Activated CD4-positive, CD25-positive, alpha-beta regulatory T cell treated with anti-CD3 and anti-CD28 coated beads, Interleukin-2, amount 50 U/mL, for 16 hours (primary cell): ENCODE measurements at regions not wholly inside any gene's neighbourhood (a gene's known extent, or its start where the extent isn't known, plus 50 kb on each side); places are given as distances from the start of the nearest gene placed in this dataset.
"Not testable (repeated sequence)": the region's sequence is repeated elsewhere in the genome, so short reads cannot be mapped to it uniquely, and the experiment has no call there.

Experiments used
- DNase-seq: peaks from one replicate; pipeline ENCODE4 v3.0.0-alpha.2; 2020; ENCODE audit warnings: low read depth, low spot score

- no peak for DNase-seq
These were observed 108.9 kb upstream of the FMN2 start for GRCh38 chr1:239982762-239983161.

DNA sequence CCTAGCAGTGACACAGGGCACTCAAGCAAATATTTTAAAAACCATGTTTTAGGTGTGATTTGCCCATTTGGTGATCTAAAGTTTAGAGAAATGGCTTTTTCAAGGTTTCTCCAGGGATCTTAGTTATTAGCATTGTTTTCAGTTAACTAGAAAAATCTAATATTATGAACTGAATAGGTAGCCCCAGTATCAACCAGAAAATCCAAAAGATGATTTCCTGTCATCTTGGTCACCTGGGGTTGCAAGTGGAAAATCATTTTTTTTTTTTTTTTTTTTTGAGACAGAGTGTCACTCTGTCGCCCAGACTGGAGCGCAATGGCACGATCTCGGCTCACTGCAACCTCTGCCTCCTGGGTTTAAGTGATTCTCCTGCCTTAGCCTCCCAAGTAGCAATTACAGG is 106.6 kb upstream of the FMN2 start:
- DNase-seq: no peak

DNA sequence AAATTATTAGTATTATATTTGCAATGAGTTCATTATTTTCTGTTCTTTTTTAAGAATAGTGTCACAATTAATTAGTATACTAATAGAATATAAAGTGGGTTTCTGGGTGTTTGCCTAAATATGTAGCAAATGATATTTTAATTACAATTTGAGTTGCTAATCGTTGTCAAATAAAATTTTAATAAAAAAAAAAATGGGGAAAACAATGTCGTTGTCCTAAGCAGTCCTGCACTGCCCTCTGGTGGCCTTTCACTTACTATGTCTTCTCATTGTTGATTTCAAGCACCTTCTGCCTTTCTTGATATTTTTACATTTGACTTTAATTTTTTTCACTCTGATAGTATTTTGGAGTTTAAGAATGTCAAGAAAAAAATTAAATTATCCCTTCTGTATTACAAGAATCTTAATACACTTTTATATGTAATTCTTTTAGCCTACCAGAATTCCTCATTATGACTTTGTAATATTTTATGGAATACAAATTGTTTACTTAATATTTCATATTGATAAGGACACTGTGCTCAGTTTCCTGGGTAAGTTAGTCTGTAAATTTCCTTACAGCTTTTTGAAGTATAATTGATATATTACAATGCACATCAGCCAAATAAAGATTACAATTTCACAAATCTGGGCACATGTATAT is 104.5 kb upstream of the FMN2 start:
- no peak for DNase-seq

- DNase-seq: no peak
These were observed 101.7 kb upstream of the FMN2 start for GRCh38 chr1:239989990-239990389.

DNA sequence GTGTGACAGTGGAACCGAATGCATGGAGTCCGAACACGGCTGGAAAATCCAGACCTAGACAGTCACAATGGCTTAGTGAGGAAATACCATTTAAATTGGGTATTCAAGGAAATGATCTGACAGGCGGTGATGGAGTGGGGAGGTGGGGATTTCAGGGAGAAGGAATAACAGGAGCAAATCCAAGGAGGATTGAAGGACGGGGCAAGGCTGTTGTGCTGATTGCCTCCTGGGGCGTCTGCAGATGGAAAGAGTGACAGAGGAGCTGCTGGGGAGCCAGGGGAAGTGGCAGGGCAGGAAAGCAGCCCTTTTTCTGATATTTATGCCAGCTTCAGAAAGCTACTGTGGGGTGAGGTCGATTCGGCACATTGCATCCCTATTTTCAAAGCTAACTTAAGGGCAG is 99.1 kb upstream of the FMN2 start:
- not testable (repeated sequence) for DNase-seq

GRCh38 chr1:239993366-239993765 is 98.3 kb upstream of the FMN2 start:
- no peak for DNase-seq

DNA sequence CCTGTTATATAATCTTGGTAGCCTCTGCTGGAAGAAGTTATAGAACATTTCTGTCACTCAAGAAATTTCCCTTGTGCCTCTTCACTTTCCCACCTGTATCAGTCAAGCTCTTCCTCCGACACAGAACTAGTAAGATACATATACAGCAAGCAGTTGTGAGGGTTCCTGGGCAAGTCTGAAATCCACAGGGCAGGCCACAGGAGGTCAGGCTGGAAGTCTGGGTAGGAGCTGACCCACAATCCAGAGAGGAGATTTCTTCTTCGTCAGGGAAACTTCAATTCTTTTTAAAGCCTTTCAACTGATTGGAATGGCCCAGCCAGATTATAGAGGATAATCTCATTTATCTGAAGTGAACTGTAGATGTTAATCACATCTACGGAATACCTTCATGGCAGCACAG is 96.4 kb upstream of the FMN2 start:
- no peak for DNase-seq

- no peak for DNase-seq
These were observed 94.5 kb upstream of the FMN2 start for GRCh38 chr1:239997160-239997514.

DNA sequence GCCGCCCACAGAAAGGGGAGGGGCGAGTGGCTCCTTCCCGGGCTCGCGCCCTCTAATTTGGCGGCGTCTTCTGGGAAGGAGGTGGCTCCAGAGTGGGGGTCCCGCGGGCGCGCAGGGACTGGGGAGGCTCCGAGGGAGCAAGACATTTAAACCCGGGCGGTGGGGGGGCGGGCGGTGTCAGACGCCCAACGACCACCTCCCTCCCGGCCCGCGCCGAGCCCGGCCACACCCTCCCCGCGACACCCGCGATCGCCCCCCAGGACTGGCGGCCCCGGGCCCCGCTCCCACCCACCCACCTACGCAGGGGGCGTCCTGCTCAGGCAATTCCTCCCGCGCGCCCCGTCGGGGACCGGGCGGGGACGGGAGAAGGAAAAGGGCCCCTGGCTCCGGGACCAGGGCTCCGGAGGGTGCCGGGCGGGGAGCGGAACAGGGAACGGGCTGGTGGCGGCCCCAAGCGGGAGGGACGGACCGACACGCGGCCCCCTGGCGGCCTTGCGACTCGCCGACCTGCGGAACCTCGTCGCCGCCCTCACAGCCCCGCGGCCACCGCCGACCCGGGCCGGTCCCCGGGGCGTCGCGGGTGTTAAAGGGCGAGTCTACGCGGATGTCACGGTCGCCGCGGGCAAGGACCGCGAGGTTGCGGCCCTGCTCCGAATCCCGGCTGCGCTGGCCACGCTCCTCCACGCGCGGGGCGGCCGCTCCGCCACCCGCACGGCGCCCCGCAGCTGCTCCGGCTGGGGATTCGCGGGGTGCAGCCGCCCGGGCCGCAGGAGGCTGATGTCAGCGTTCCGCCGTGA is 94.0 kb upstream of the FMN2 start:
- no peak for DNase-seq

DNA sequence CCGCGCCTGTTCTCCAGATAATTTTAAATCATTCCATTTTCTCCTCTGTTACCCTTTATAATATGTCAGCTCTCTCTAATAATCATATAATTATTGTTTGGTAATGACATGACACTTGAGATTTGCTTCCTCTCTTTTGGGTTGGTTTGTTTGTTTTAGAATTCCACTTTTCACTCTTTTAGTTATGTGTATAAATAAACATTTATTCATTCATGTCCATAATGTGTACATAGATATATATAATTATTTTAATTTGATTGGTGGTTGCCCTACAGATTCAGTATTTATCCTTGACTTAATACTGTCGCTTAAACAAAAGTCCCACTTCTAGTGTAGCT is 93.4 kb upstream of the FMN2 start:
- DNase-seq: no peak

DNA sequence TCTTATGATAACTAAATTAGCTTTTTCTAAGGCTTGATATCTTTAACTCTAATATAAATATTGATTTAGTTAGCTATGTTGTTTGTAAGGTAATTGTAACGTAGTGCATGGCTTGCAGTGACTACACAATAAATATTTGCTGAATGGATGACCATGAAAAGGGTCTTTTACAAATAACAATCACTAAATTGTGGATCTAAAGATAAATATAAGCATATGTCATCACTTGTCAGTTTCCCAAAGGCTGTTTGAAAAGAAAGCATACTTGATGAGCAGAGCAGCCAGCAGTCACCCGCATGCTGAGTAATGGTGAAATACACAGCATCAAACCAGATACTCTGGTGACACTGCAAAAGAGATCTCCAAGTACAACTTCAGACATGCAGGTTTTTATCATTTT is 92.5 kb upstream of the FMN2 start:
- no peak for DNase-seq

DNA sequence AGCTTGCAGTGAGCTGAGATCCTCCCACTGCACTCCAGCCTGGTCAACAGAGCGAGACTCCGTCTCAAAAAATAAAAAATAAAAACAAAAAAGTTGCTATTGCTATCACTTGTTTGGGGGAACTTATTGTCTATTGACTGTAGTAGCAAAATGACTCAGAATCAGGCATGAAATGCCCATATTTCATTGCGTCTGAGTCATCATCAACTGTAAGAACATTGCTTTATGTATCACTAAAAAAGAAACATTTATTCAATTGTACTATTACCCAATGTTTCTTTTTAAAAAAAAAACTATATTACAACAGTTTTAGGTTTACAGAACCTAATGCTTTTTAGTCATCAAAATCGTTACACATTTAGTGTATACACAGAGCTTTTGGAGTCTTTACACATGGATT is 91.0 kb upstream of the FMN2 start:
- no peak for DNase-seq

GRCh38 chr1:240001177-240001740 is 90.4 kb upstream of the FMN2 start:
- DNase-seq: no peak

DNA sequence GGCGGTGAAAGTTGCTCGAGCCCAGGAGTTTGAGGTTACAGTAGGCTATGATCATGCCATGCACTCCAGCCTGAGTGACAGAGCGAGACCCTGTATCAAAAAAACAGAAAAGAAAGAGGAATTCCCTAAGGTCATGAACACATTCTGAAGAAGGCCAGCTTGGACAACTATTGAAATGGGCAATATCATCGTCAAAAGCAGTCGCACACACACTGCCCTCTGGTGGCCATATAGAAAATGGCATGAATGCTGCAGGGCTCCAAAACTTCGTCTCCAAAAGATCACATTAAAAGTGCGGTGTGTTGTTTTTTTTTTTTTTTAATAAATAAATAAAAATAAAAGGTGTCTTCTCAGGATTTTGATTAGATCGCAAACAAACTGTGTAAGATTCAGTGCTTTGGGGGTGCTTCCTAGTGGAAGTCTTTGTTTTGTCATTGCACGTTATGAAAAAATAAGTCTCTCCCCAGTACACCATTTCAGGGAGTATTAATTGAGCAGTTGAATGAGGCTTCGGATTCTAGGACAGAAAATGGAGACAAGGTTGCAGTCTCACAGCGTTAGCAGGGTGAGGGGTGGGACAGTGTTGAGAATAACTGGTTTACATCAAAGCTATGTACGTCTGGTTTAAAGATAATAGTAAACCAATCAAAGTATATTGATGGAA is 87.5 kb upstream of the FMN2 start:
- DNase-seq: no peak

DNA sequence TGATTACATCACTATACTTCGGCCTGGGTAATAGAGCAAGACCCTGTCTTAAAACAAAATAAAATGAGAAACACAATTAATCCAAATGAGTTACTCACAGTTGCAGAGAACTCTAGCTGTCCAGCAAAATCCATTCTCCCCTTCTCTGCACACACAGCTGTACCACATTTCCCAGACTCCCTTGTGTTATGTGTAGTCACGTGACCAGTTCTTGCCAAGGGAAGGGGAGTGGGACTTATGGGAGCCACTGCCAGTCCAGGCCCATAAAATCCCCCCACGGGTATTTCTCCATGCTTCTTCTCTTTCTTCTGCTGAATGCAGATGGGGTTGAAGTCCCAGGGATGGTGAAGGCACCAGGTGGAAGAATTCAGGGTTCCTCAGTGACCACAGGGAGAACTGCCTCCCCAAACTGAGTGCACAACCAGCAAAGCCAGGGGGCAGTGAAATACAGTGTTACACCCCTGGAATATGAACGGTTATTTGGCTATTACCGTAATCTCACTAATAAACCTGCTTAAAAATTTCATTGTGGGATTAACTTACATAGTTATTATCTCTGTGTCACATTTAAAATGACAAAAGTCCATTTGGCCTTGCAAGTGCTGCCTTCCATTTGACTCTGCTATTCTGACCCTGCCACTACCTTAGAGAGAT is 85.6 kb upstream of the FMN2 start:
- DNase-seq: no peak

DNA sequence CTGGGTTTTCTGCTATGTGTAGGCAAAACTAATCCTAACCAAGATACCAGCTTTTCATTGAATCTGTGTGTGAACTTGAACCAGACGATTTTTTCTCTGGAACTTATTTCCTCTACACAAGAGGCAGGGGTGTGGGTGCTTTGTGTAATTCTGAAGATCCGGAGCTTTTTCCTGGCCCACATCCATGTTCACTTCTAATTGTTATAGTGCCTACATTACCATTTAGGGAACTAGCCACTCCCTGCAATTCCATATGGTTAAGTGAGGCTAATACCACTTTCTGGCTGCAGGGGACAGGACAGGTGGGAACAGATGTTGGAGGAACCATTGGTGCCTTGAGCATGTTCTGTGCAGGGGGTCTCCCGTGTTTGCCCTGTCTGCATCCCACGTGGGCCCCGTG is 83.4 kb upstream of the FMN2 start:
- no peak for DNase-seq

DNA sequence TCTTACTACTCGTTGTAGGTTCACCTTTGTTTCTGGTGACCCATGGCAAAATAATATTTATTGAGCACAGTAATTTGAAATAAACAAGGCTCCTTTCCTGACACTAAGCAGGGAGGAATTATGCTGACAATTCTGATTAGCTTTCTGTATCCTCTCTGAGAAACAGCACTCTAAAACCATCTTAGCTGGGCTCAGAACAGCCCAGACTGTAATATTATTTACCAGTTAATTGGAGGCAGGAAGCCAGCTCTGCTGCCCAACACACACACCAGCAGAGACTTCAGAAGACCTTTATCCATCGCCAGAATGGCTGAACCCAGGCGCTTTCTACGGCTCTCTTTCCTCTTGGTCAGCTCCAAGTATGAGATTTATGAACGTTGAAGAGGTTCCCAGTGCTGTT is 77.6 kb upstream of the FMN2 start:
- DNase-seq: no peak

DNA sequence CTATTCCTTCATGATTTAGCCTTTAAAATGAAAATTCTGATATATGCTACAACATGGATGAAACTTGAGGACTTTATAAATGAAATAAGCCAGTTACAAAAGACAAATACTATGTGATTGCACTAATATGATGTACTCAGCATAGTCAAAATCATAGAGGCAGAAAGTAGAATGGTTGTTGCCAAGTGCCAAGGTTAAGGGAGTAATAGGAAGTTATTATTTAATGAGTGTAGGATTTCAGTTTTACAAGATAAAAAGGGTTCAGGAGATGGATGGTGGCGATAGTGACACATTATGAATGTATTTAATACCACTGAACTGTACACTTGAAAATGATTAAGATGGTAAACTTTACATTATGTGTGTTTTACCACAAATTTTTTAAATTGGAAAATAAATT is 73.1 kb upstream of the FMN2 start:
- no peak for DNase-seq

- no peak for DNase-seq
These were observed 72.2 kb upstream of the FMN2 start for GRCh38 chr1:240019524-240019923.

GRCh38 chr1:240020871-240021270 is 70.8 kb upstream of the FMN2 start:
- DNase-seq: no peak

- no peak for DNase-seq
These were observed 70.0 kb upstream of the FMN2 start for GRCh38 chr1:240021709-240022108.

DNA sequence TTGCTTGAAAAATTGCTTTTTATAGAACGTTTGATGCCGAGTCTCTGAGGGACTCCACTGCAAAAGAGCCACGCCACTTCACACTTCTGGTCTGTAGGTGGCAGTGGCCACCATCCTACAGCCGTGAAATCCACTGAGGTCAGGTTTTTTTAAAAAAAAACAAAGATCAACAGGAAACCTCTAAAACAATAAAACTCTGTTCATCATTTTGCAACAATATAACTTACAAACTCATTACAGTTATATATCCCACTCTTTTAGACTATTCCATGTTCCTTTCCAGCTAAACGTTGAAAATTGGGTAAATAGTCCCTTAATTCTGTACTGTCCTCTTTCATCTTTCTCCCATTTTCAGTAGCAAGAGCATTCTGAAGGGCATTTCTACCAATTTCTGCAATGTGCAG is 64.6 kb upstream of the FMN2 start:
- no peak for DNase-seq
